ENCODE measurements at regions not wholly inside any gene's neighbourhood (a gene's known extent, or its start where the extent isn't known, plus 50 kb on each side); places are given as distances from the start of the nearest gene placed in this dataset.
"Not testable (repeated sequence)": the region's sequence is repeated elsewhere in the genome, so short reads cannot be mapped to it uniquely, and the experiment has no call there.

DNA sequence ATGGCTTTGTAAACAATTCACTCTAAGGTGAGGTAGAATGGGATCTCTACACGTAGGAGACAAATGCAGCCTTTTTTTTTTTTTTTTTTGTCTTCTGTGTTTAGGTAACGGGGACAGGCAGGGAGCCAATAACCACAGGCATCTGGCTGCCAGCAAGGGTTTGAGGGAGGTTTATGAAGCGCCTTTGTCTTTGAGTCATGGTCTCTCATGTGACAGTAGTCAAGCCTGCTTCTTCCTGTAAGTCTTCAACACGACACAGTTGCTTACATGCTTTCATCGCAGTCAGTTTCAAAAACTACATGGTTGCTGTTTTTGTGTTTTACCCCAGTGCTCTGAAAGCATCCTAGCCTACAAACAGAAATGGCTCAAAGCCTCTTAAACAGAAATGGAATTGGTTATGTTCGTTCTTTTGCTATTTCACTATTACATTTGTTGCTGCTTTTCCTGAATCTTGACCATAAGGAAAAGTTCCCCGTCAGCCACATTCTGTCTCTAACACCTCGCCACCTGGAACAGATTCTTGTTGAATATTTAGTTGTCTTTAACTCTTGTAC lies 127.8 kb upstream of the METTL14 start:
- TF ChIP-seq JUND (IDR thresholded peaks at IDR 0.05; ENCODE audit: low read depth) = no peak
- in situ Hi-C loops (cut with HindIII; ENCODE audit: low pct_unique_long_range_greater_than_20kb, low sequenced_read_pairs) = no loop called here
- DNase-seq (ENCODE audit: low read depth in 1 of 2, low spot score in 1 of 2) = peak in 1 of 2 experiments; percentile 52

- DNase-seq (ENCODE audit: low read depth in 1 of 2, low spot score in 1 of 2); in situ Hi-C loops (cut with HindIII; ENCODE audit: low pct_unique_long_range_greater_than_20kb, low sequenced_read_pairs): not testable (repeated sequence)
Observed at GRCh38 chr4:118558188-118558587, 127.0 kb upstream of the METTL14 start.

DNA sequence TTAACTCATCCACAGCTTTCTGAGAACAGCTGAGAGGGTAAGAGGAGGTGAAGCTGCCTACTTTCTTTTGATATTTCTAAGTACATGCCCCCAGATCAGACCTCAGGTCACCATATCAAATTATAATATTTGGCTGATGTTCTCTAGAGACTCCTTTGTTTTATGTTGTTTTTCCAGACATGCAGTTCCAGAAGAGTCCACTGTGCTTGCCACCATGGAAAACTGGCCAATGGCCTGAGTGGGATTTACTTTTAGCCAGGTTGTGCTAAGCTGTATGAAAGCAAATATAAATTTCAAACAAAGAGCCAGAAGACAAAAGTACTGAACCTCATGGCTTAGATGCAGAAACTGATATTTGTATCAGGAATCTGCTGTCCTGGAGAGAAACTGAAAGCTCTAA lies 123.6 kb upstream of the METTL14 start:
- in situ Hi-C loops (cut with HindIII; ENCODE audit: low pct_unique_long_range_greater_than_20kb, low sequenced_read_pairs); DNase-seq (ENCODE audit: low read depth in 1 of 2, low spot score in 1 of 2): not testable (repeated sequence)

DNA sequence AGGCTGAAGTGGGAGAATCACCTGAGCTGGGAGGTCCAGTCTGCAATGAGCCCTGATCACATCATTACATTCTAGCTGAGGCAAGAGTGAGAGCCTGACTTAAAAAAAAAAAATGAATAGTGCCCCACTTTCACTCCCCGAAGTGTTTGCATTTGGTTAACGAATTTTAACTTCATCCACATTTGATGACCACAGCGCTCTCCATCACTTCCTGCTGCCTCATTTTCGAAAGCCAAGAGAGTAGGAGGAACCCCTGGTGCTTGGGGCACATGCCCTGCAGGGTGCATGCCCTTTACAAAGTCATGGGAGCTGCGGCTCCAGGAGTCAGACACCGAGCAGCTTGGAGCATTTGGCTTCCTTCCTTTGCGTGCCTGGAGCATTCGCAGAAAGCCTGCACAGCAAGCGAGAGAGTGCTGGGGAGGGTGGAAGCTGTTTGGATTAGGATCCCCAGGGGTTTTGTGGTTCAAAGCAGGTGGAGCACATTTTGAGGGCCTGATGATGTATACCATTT lies 119.1 kb upstream of the METTL14 start:
- DNase-seq (ENCODE audit: low read depth in 1 of 2, low spot score in 1 of 2); in situ Hi-C loops (cut with HindIII; ENCODE audit: low pct_unique_long_range_greater_than_20kb, low sequenced_read_pairs): not testable (repeated sequence)

- DNase-seq (ENCODE audit: low read depth in 1 of 2, low spot score in 1 of 2); in situ Hi-C loops (cut with HindIII; ENCODE audit: low pct_unique_long_range_greater_than_20kb, low sequenced_read_pairs): not testable (repeated sequence)
Observed at GRCh38 chr4:118572991-118573390, 112.2 kb upstream of the METTL14 start.

GRCh38 chr4:118574251-118574913 lies 110.8 kb upstream of the METTL14 start:
- in situ Hi-C loops (cut with HindIII; ENCODE audit: low pct_unique_long_range_greater_than_20kb, low sequenced_read_pairs); DNase-seq (ENCODE audit: low read depth in 1 of 2, low spot score in 1 of 2): not testable (repeated sequence)

DNA sequence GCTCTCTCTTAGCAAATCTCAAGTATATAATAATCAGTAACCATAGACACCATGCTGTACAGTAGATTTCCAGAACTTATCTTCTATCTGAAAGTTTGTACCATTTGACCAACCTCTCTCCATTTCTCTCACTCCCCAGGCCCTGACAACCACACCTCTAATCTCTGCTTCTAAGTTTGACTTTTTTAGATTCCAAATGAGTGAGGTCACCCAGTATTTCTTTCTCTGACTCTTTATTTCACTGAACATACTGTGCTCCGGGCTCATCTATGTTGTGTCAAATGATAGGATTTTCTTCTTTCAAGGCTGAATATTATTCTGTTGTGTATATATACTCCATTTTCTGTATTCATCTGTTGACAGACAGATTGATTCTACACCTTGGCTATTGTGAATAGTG lies 110.1 kb upstream of the METTL14 start:
- in situ Hi-C loops (cut with HindIII; ENCODE audit: low pct_unique_long_range_greater_than_20kb, low sequenced_read_pairs); DNase-seq (ENCODE audit: low read depth in 1 of 2, low spot score in 1 of 2): not testable (repeated sequence)

DNA sequence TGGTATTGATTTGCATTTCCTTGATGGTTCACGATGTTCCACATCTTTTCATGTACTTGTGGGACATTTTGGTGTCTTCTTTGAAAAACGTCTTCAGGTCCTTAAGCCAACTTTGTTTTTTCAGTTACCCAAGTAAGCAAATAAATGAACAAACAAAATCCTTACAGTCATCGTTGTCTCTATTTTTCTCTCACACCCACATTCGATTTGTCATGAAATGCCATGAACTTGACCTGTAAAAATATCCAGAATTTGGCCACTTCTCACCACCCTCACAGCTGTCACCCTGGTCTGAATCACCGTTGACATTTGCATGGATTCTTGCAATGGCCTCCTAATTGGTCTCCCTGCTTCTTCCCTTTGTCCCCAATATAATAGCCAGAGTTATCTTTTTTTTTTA lies 109.5 kb upstream of the METTL14 start:
- in situ Hi-C loops (cut with HindIII; ENCODE audit: low pct_unique_long_range_greater_than_20kb, low sequenced_read_pairs); DNase-seq (ENCODE audit: low read depth in 1 of 2, low spot score in 1 of 2): not testable (repeated sequence)

- DNase-seq (ENCODE audit: low read depth in 1 of 2, low spot score in 1 of 2); in situ Hi-C loops (cut with HindIII; ENCODE audit: low pct_unique_long_range_greater_than_20kb, low sequenced_read_pairs): not testable (repeated sequence)
Observed at GRCh38 chr4:118576709-118577219, 108.4 kb upstream of the METTL14 start.

DNA sequence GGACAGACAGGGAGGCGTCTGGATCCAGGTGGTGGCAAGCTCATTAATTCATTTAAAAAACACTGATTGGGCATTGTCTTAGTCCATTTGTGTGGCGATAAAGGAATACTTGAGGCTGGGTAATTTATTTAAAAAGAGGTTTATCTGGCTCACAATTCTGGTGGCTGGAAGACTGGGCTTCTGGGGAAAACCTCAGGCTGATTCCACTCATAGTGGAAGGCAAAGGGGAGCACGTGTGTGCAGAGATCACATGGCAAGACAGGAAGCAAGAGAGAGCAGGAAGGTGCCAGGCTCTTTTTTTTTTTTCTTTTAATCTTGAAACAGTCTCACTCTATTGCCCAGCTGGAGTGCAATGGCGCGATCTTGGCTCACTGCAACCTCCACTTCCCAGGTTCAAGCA lies 100.2 kb upstream of the METTL14 start:
- no peak for DNase-seq (ENCODE audit: low read depth in 1 of 2, low spot score in 1 of 2)
- no peak for TF ChIP-seq JUND (IDR thresholded peaks at IDR 0.05; ENCODE audit: low read depth)
- in situ Hi-C loops (cut with HindIII; ENCODE audit: low pct_unique_long_range_greater_than_20kb, low sequenced_read_pairs) = no loop called here

DNA sequence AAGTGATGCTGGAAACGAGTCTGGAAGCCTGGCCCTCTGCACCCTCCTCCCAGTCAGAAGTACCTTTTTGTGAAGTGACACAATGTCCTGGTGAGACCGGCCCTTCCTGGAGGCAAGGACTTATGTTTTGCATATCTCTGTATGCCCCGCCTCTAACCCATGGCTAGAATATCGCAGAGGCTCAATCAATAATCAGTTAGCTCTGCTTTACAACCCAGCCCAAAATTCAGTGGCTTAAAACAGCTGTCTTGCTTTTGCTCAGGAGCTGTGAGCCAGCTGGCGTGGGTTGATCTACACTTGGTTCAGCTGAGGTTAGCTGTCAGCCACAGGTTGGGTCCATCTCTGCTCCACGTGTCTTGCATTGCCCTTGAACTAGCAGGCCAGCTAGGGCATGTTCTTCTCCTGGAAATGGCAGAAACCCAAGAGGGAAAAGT lies 98.8 kb upstream of the METTL14 start:
- no peak for DNase-seq (ENCODE audit: low read depth in 1 of 2, low spot score in 1 of 2)
- no peak for TF ChIP-seq JUND (IDR thresholded peaks at IDR 0.05; ENCODE audit: low read depth)
- in situ Hi-C loops (cut with HindIII; ENCODE audit: low pct_unique_long_range_greater_than_20kb, low sequenced_read_pairs) = no loop called here

DNA sequence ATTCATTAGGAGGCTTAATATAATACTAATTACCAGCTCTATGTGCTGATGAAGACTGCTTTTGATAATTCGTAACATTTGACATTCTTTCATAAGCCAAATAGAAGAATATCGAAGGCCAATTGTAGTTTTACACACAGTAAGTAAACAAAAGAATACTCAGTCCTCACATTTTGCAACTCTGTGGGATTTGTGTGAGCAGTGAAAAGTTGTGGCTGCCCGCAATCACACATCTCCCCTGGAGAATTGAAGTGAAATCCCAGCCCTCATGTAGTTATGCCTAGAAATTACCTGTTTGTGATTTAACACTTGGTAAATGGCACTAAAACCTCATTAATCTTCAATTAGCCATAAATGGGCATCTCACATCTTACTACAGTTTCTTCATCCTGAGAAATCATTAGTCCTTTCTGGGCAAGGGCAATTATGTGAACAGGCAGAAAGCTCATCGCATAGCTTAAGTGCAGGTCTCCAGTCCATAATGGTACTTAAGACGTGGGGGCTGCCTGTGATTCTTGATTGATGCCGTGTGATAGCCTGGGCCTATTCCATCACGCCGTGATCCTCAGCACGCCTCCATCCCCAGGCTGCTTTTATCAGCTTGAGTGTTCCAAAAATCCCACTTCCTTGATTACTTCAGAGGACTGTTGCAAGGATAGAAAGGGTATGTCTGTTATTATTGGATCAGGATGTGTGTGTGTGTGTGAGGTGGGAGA lies 97.9 kb upstream of the METTL14 start:
- DNase-seq (ENCODE audit: low read depth in 1 of 2, low spot score in 1 of 2) = no peak
- TF ChIP-seq JUND (IDR thresholded peaks at IDR 0.05; ENCODE audit: low read depth) = no peak
- in situ Hi-C loops (cut with HindIII; ENCODE audit: low pct_unique_long_range_greater_than_20kb, low sequenced_read_pairs) = no loop called here

DNA sequence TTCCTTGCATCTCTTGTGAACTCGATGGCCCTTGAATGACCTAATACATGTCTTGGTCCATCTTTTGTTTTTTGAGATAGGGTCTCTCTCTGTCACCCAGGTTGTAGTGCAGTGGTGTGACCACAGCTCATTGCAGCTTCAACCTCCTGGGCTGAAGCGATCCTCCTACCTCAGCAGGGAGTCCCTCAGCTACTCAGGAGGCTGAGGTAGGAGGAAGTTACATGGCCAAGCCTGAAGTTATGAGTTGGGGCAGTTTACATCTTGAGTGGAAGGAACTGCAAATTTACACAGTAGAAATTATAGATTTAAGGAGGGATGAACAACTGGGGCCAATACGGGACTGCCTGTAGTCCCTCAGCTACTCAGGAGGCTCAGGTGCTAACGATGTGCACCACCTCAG lies 97.2 kb upstream of the METTL14 start:
- in situ Hi-C loops (cut with HindIII; ENCODE audit: low pct_unique_long_range_greater_than_20kb, low sequenced_read_pairs) = no loop called here
- DNase-seq (ENCODE audit: low read depth in 1 of 2, low spot score in 1 of 2) = no peak
- no peak for TF ChIP-seq JUND (IDR thresholded peaks at IDR 0.05; ENCODE audit: low read depth)
